MM.1S (cell line): ENCODE measurements at regions not wholly inside any gene's neighbourhood (a gene's known extent, or its start where the extent isn't known, plus 50 kb on each side); places are given as distances from the start of the nearest gene placed in this dataset.

ENCODE experiments used
- DNase-seq: peaks from one replicate; pipeline ENCODE4 v3.0.0-alpha.2; 2015
- H2AFZ ChIP-seq: fragments of 300-600 bp; sonication (generic); 2 replicates; pipeline ENCODE4 v1.6.0; 2016; ENCODE audit warnings: antibody characterized with exemption, low read length
- H3F3A ChIP-seq: fragments of 300-600 bp; sonication (generic); 2 replicates; pipeline ENCODE4 v1.6.1; 2016; ENCODE audit warnings: mild to moderate bottlenecking, antibody characterized with exemption, low read length, moderate library complexity, mixed read lengths; ENCODE audit not compliant: insufficient read depth
- H3K27ac ChIP-seq: fragments of 300-600 bp; sonication (generic); 2 replicates; pipeline ENCODE4 v1.5.1; 2016; ENCODE audit warnings: mild to moderate bottlenecking, low read length
- H3K27me3 ChIP-seq: fragments of 300-600 bp; sonication (generic); replicated peaks from 2 replicates; pipeline ENCODE4 v1.6.0; 2016; ENCODE audit warnings: low read length; ENCODE audit not compliant: insufficient read depth
- H3K36me3 ChIP-seq: fragments of 300-600 bp; sonication (generic); replicated peaks from 2 replicates; pipeline ENCODE4 v1.6.1; 2016; ENCODE audit warnings: mild to moderate bottlenecking, low read length, mixed read lengths; ENCODE audit not compliant: insufficient read depth
- H3K4me1 ChIP-seq: fragments of 300-600 bp; sonication (generic); 2 replicates; pipeline ENCODE4 v1.6.1; 2016; ENCODE audit warnings: low read length, mixed read lengths
- H3K4me2 ChIP-seq: fragments of 300-600 bp; sonication (generic); 2 replicates; pipeline ENCODE4 v1.6.0; 2016; ENCODE audit warnings: low read depth, low read length
- H3K4me3 ChIP-seq: fragments of 300-600 bp; sonication (generic); 2 replicates; pipeline ENCODE4 v1.5.1; 2016; ENCODE audit warnings: low read length, mixed read lengths
- H3K79me2 ChIP-seq: fragments of 300-600 bp; sonication (generic); 2 replicates; pipeline ENCODE4 v1.6.1; 2016; ENCODE audit warnings: mixed run types, low read length, mixed read lengths
- H3K9ac ChIP-seq: fragments of 300-600 bp; sonication (generic); 2 replicates; pipeline ENCODE4 v1.6.1; 2016; ENCODE audit warnings: low read length, mixed read lengths
- H3K9me2 ChIP-seq: fragments of 300-600 bp; sonication (generic); replicated peaks from 2 replicates; pipeline ENCODE4 v1.6.1; 2016; ENCODE audit warnings: mild to moderate bottlenecking, low read length, mixed read lengths; ENCODE audit not compliant: insufficient read depth
- H3K9me3 ChIP-seq: fragments of 300-600 bp; sonication (generic); replicated peaks from 2 replicates; pipeline ENCODE4 v1.6.1; 2016; ENCODE audit warnings: mild to moderate bottlenecking, low read length, mixed read lengths; ENCODE audit not compliant: insufficient read depth
- H4K20me1 ChIP-seq: fragments of 300-600 bp; sonication (generic); 2 replicates; pipeline ENCODE4 v1.6.1; 2016; ENCODE audit warnings: mild to moderate bottlenecking, low read length, moderate library complexity, mixed read lengths; ENCODE audit not compliant: insufficient read depth
- EZH2 ChIP-seq: fragments of 300-600 bp; sonication (generic); optimal IDR thresholded peaks from 2 replicates; pipeline ENCODE3; 2017; ENCODE audit warnings: low read depth, mild to moderate bottlenecking, antibody characterized with exemption, low read length, mixed read lengths
- EZH2phosphoT487 ChIP-seq: fragments of 300-600 bp; sonication (generic); IDR thresholded peaks from 2 replicates; pipeline ENCODE4 v1.6.1; 2018; ENCODE audit warnings: antibody characterized with exemption, low read length
- TF ChIP-seq, protein P1 (sequence below): fragments of 300-600 bp; sonication (generic); IDR thresholded peaks from 2 replicates; pipeline ENCODE4 v1.5.1; 2016; ENCODE audit warnings: antibody characterized with exemption, low read length, mixed read lengths

DNA sequence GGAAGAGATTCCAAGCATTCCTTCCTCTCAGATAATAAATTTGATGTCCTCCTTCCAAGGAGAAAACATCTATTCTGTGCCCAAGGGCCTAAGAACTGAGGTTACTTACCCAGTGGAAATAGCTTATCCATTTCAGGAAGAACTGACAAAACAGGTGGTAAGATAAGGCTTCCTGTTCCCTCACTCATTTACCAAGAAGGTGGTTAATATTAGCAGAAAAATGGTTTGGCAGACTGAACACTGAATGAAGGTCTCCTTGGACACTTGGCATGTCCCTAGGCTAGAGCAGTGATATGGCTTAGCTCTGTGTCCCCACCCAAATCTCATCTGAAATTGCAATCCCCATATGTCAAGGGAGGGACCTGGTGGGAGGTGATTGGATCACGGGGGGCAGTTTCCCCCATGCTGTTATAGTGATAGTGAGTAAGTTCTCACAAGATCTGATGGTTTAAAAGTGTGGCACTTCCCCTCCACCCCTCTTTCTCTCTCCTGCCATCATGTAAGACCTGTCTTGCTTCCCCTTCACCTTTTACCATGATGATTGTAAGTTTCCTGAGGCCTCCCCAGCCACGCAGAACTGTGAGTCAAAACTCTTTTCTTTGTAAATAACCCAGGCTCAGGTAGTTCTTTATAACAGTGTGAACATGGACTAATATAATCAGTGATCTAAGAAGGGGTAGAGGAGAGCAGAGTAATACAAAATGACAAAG is 127.4 kb downstream of the ST8SIA2 start:
- Histone ChIP-seq H2AFZ (no peak overlapping the region), H3K4me3 (no peak overlapping the region), H3F3A (no peaks in the 10 kb centered on the region), H3K4me1 (no peaks in the 10 kb centered on the region), H4K20me1 (no peaks in the 10 kb centered on the region), H3K4me2 (no peak overlapping the region), H3K9me3 (no peaks in the 10 kb centered on the region), H3K9me2 (no peaks in the 10 kb centered on the region), H3K27me3 (no peaks in the 10 kb centered on the region), H3K27ac (no peak overlapping the region), H3K79me2 (no peaks in the 10 kb centered on the region), H3K9ac (no peak overlapping the region), H3K36me3 (no peaks in the 10 kb centered on the region)
- TF ChIP-seq EZH2phosphoT487 (no peak), EZH2 (no peak)
- TF ChIP-seq, protein P1, sequence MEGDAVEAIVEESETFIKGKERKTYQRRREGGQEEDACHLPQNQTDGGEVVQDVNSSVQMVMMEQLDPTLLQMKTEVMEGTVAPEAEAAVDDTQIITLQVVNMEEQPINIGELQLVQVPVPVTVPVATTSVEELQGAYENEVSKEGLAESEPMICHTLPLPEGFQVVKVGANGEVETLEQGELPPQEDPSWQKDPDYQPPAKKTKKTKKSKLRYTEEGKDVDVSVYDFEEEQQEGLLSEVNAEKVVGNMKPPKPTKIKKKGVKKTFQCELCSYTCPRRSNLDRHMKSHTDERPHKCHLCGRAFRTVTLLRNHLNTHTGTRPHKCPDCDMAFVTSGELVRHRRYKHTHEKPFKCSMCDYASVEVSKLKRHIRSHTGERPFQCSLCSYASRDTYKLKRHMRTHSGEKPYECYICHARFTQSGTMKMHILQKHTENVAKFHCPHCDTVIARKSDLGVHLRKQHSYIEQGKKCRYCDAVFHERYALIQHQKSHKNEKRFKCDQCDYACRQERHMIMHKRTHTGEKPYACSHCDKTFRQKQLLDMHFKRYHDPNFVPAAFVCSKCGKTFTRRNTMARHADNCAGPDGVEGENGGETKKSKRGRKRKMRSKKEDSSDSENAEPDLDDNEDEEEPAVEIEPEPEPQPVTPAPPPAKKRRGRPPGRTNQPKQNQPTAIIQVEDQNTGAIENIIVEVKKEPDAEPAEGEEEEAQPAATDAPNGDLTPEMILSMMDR, result no peak
- DNase-seq, result no peak

DNA sequence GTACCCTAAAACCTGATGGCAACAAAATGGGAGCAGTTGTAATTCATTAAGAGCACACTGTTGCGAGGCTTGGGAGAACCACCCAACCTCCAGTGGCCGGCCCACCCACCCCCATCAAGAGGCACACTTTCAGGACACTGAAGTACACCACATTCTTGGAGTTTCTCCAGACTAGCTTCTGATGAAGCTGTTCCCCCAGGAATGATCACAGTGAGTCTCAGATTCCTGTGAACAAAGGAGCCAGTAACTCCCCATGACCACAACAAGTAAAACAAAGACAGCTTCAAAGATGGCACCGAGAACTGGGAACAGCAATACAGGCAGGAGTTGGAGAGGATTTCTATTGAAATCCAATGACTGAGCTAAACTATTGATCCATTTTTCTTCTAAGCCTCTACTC is 126.0 kb downstream of the ST8SIA2 start:
- Histone ChIP-seq H3K4me1 (no peaks in the 10 kb centered on the region), H3K9ac (no peak overlapping the region), H3K9me3 (no peaks in the 10 kb centered on the region), H3K36me3 (no peaks in the 10 kb centered on the region), H3K79me2 (no peaks in the 10 kb centered on the region), H3K4me3 (no peak overlapping the region), H4K20me1 (no peaks in the 10 kb centered on the region), H3K27me3 (no peaks in the 10 kb centered on the region), H3F3A (no peaks in the 10 kb centered on the region), H3K27ac (no peak overlapping the region), H3K9me2 (no peaks in the 10 kb centered on the region), H3K4me2 (no peak overlapping the region), H2AFZ (no peak overlapping the region)
- no peak for DNase-seq
- TF ChIP-seq EZH2phosphoT487 (no peak), EZH2 (no peak)
- TF ChIP-seq, protein P1, result no peak
